GM12878 (cell line): ENCODE measurements at regions not wholly inside any gene's neighbourhood (a gene's known extent, or its start where the extent isn't known, plus 50 kb on each side); places are given as distances from the start of the nearest gene placed in this dataset.

Source experiments
- ATAC-seq: fragments of 200-7000 bp; cut with Tn5 transposase; 3 replicates; pipeline ENCODE4 v1.9.1; 2020; ENCODE audit warnings: mild to moderate bottlenecking, moderate library complexity
- BruUV-seq: library from RNA; stranded (reverse); fragments of 400-500 nt; replicated peaks from 2 replicates; lab custom pipeline; 2021; lab: Mats Ljungman, UMichigan
- CTCF ChIA-PET: fragments of 300-600 bp; sonication (Branson Sonifier 250); formaldehyde crosslinking; extraction: SDS; loops from one replicate; lab custom pipeline; 2021; ENCODE audit warnings: inconsistent platforms; lab: Yijun Ruan, JAX
- POLR2A ChIA-PET: fragments of 350-600 bp; formaldehyde crosslinking; extraction: SDS; loops from one replicate; lab custom pipeline; 2021; ENCODE audit warnings: inconsistent platforms; lab: Charles Lee
- RAD21 ChIA-PET: fragments of 300-600 bp; sonication (Branson Sonifier 250); formaldehyde crosslinking; loops from one replicate; lab custom pipeline; 2023; ENCODE audit warnings: antibody characterized with exemption; ENCODE audit not compliant: unreplicated experiment; lab: Charles Lee
- SMC1A ChIA-PET: fragments of 300-600 bp; sonication (Branson Sonifier 250); formaldehyde crosslinking; loops from one replicate; lab custom pipeline; 2023; ENCODE audit not compliant: unreplicated experiment, uncharacterized antibody; lab: Charles Lee
- DNase-seq: peaks from one replicate; pipeline ENCODE4 v3.0.0-alpha.2; 2011; ENCODE audit warnings: low read depth, low spot score
- FAIRE-seq: peaks from 3 replicates; lab custom pipeline; 2011; peaks lifted over from hg19 to GRCh38; lab: Jason Lieb, UNC
- H2AFZ ChIP-seq: 2 replicates; pipeline ENCODE4 v1.6.0; 2011; ENCODE audit warnings: low read depth, low read length, control low read depth; ENCODE audit not compliant: control insufficient read depth
- H3K27ac ChIP-seq: 2 replicates; pipeline ENCODE4 v1.5.1; 2011; ENCODE audit warnings: control low read depth; ENCODE audit not compliant: control insufficient read depth, insufficient read depth
- H3K27me3 ChIP-seq, 2 experiments: replicated peaks in 1 of 2; 2 replicates each; pipeline versions ENCODE4 v1.6.0 to v1.6.1; 2011; ENCODE audit warnings: low read length in 1 of 2; ENCODE audit not compliant: control insufficient read depth in 2 of 2, insufficient read depth in 2 of 2
- H3K36me3 ChIP-seq, 2 experiments: 2 replicates each; pipeline ENCODE4 v1.5.1; 2011; ENCODE audit warnings: low read length in 1 of 2; ENCODE audit not compliant: control insufficient read depth in 2 of 2, insufficient read depth in 2 of 2
- H3K4me1 ChIP-seq: 2 replicates; pipeline ENCODE4 v1.6.1; 2011; ENCODE audit warnings: mild to moderate bottlenecking, low read length, moderate library complexity, mixed read lengths; ENCODE audit not compliant: control insufficient read depth, insufficient read depth
- H3K4me2 ChIP-seq: 2 replicates; pipeline ENCODE4 v1.6.0; 2011; ENCODE audit warnings: control low read depth; ENCODE audit not compliant: control insufficient read depth, insufficient read depth
- H3K4me3 ChIP-seq: fragments of 200-600 bp; sonication (generic); 2 replicates; pipeline ENCODE4 v1.5.1; 2016
- H3K79me2 ChIP-seq: 2 replicates; pipeline ENCODE4 v1.6.0; 2011; ENCODE audit warnings: low read length; ENCODE audit not compliant: control insufficient read depth, insufficient read depth
- H3K9ac ChIP-seq: 2 replicates; pipeline ENCODE4 v1.8.0; 2011; ENCODE audit warnings: low read length, control low read depth, mixed read lengths; ENCODE audit not compliant: control insufficient read depth, insufficient read depth
- H3K9me3 ChIP-seq: replicated peaks from 3 replicates; pipeline ENCODE4 v1.5.1; 2011; ENCODE audit warnings: mild to moderate bottlenecking, low read length; ENCODE audit not compliant: control insufficient read depth, insufficient read depth
- H4K20me1 ChIP-seq: 2 replicates; pipeline ENCODE4 v1.6.0; 2011; ENCODE audit not compliant: control insufficient read depth, insufficient read depth
- BHLHE40 ChIP-seq, 2 experiments: fragments of 450-650 bp in 1 of 2; IDR thresholded peaks; 2 replicates each; pipeline ENCODE4 v1.6.1; 2011 to 2017; ENCODE audit warnings: low read depth in 2 of 2, borderline replicate concordance in 1 of 2, improper control_type of control experiment in 1 of 2, low read length in 1 of 2, mild to moderate bottlenecking in 1 of 2
- CBFB ChIP-seq: IDR thresholded peaks from 2 replicates; pipeline ENCODE4 v1.6.1; 2016; ENCODE audit warnings: antibody characterized with exemption, low read depth
- MTA2 ChIP-seq: fragments of 450-650 bp; IDR thresholded peaks from 2 replicates; pipeline ENCODE4 v1.6.1; 2016; ENCODE audit warnings: low read depth, mild to moderate bottlenecking, moderate library complexity
- NRF1 ChIP-seq: conservative IDR thresholded peaks from 2 replicates; pipeline ENCODE4 v1.6.1; 2011; ENCODE audit warnings: mild to moderate bottlenecking, low read depth, low read length, improper control_type of control experiment
- RUNX3 ChIP-seq: IDR thresholded peaks from 2 replicates; pipeline ENCODE4 v1.6.1; 2012; ENCODE audit warnings: low read length, inconsistent platforms
- SRF ChIP-seq, 2 experiments: IDR thresholded peaks; 2 replicates each; pipeline ENCODE4 v1.6.1; 2011; ENCODE audit warnings: low read depth in 2 of 2, low read length in 2 of 2, mild to moderate bottlenecking in 1 of 2, moderate library complexity in 1 of 2
- STAT3 ChIP-seq: IDR thresholded peaks from 2 replicates; pipeline ENCODE4 v1.6.1; 2011; ENCODE audit warnings: low read depth, low read length, improper control_type of control experiment
- SUZ12 ChIP-seq: fragments of 200-600 bp; sonication (generic); IDR thresholded peaks from one replicate; pipeline ENCODE4 v1.6.1; 2018; ENCODE audit warnings: antibody characterized with exemption, mild to moderate bottlenecking; ENCODE audit not compliant: unreplicated experiment
- WGBS: methylation state at CpG from one replicate; pipeline ENCODE4 v1.1.6; 2016; ENCODE audit warnings: low lambda C conversion rate; ENCODE audit not compliant: insufficient replicate concordance, insufficient coverage; ENCODE audit errors: missing lambda C conversion rate; 5-methylcytosine and 5-hydroxymethylcytosine counted together
- in situ Hi-C: fragments of 300-500 bp; cut with MboI; formaldehyde crosslinking; loops from 9 replicates; pipeline ENCODE4 v1.14.3; 2018; ENCODE audit warnings: mixed read lengths
- intact Hi-C: fragments of 100-400 bp; cut with micrococcal nuclease; formaldehyde crosslinking; loops from one replicate; pipeline ENCODE4 v1.14.2; 2022; ENCODE audit not compliant: unreplicated experiment
- TF ChIP-seq, protein P1 (sequence below): IDR thresholded peaks from 2 replicates; pipeline ENCODE4 v1.6.1; 2011; ENCODE audit warnings: borderline replicate concordance, low read depth, mild to moderate bottlenecking, moderate library complexity, low read length; ENCODE audit not compliant: insufficient read depth, poor library complexity, severe bottlenecking
- TF ChIP-seq, protein P2 (sequence below): fragments of 450-650 bp; IDR thresholded peaks from 2 replicates; pipeline ENCODE4 v1.6.1; 2018; ENCODE audit warnings: borderline replicate concordance, mild to moderate bottlenecking; ENCODE audit not compliant: partially characterized antibody
- TF ChIP-seq, protein P3 (sequence below): IDR thresholded peaks from 2 replicates; pipeline ENCODE4 v1.6.1; 2012; ENCODE audit warnings: low read depth, low read length, improper control_type of control experiment

DNA sequence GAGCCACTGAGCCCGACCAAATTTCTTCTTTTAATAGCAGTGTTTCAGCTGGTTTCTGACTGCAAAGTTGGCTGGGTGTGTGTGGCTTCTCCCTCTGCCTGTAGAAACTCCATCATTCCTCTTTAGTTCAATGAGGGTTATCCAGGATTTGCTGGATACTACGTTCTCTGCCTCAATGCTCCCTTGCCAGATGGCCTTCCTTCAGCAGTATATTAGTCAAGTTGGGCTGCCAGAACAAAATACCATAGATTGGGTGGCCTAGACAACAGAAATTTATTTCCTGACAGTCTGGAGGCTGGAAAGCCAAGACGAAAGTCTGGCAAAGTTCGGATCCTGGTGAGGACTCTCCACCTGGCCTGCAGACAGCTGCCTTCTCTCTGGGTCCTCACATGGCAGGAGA, 103.7 kb downstream of the NOG start:
- Histone ChIP-seq H2AFZ (no peak overlapping the region), H4K20me1 (no peaks in the 10 kb centered on the region), H3K27ac (no peak overlapping the region), H3K4me3 (no peak overlapping the region), H3K4me2 (no peak overlapping the region), H3K9ac (no peak overlapping the region), H3K9me3 (no peaks in the 10 kb centered on the region), H3K79me2 (no peaks in the 10 kb centered on the region), H3K4me1 (no peaks in the 10 kb centered on the region), H3K36me3 (no peaks in the 10 kb centered on the region), H3K27me3 (no peaks in the 10 kb centered on the region; a peak in 2 of 4 replicates)
- ChIA-PET CTCF (interaction anchor here (1.4 to 1.9 kb wide), 2 partner anchors 19 kb away, joined by 5 to 8 read pairs; no protein-coding TSS in a partner anchor), SMC1A (interaction anchor here (0.6 kb wide), 2 partner anchors 16 to 42 kb away, joined by 3 to 4 read pairs; no protein-coding TSS in a partner anchor), POLR2A (no interaction called here), RAD21 (no interaction called here)
- no peak for DNase-seq
- 37% methylated on average over 4 of the region's 4 CpGs for WGBS
- BruUV-seq, result no TSS peak
- FAIRE-seq, result no peak
- intact Hi-C loops (no loop called here), in situ Hi-C loops (no loop called here)
- TF ChIP-seq SUZ12, result no peak
- TF ChIP-seq SRF (IDR thresholded peaks at IDR 0.05; ENCODE audit: low read depth in 2 of 2, low read length in 2 of 2), result no peak
- TF ChIP-seq BHLHE40 (IDR thresholded peaks at IDR 0.05; ENCODE audit: borderline replicate concordance in 1 of 2, low read depth in 2 of 2, low read length in 1 of 2), result no peak
- TF ChIP-seq, protein P1, sequence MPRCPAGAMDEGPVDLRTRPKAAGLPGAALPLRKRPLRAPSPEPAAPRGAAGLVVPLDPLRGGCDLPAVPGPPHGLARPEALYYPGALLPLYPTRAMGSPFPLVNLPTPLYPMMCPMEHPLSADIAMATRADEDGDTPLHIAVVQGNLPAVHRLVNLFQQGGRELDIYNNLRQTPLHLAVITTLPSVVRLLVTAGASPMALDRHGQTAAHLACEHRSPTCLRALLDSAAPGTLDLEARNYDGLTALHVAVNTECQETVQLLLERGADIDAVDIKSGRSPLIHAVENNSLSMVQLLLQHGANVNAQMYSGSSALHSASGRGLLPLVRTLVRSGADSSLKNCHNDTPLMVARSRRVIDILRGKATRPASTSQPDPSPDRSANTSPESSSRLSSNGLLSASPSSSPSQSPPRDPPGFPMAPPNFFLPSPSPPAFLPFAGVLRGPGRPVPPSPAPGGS, result no peak
- no peak for TF ChIP-seq MTA2
- TF ChIP-seq, protein P2, sequence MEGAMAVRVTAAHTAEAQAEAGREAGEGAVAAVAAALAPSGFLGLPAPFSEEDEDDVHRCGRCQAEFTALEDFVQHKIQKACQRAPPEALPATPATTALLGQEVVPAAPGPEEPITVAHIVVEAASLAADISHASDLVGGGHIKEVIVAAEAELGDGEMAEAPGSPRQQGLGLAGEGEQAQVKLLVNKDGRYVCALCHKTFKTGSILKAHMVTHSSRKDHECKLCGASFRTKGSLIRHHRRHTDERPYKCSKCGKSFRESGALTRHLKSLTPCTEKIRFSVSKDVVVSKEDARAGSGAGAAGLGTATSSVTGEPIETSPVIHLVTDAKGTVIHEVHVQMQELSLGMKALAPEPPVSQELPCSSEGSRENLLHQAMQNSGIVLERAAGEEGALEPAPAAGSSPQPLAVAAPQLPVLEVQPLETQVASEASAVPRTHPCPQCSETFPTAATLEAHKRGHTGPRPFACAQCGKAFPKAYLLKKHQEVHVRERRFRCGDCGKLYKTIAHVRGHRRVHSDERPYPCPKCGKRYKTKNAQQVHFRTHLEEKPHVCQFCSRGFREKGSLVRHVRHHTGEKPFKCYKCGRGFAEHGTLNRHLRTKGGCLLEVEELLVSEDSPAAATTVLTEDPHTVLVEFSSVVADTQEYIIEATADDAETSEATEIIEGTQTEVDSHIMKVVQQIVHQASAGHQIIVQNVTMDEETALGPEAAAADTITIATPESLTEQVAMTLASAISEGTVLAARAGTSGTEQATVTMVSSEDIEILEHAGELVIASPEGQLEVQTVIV, result no peak
- TF ChIP-seq RUNX3, result no peak
- TF ChIP-seq NRF1, result no peak
- TF ChIP-seq, protein P3, sequence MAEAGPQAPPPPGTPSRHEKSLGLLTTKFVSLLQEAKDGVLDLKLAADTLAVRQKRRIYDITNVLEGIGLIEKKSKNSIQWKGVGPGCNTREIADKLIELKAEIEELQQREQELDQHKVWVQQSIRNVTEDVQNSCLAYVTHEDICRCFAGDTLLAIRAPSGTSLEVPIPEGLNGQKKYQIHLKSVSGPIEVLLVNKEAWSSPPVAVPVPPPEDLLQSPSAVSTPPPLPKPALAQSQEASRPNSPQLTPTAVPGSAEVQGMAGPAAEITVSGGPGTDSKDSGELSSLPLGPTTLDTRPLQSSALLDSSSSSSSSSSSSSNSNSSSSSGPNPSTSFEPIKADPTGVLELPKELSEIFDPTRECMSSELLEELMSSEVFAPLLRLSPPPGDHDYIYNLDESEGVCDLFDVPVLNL, result no peak
- no peak for TF ChIP-seq CBFB
- TF ChIP-seq STAT3, result no peak
- ATAC-seq, result no peak
